ENCODE measurements at regions not wholly inside any gene's neighbourhood (a gene's known extent, or its start where the extent isn't known, plus 50 kb on each side); places are given as distances from the start of the nearest gene placed in this dataset.
A peak's percentile ranks its signal among the peaks of the same experiment; 100 is the strongest.

DNA sequence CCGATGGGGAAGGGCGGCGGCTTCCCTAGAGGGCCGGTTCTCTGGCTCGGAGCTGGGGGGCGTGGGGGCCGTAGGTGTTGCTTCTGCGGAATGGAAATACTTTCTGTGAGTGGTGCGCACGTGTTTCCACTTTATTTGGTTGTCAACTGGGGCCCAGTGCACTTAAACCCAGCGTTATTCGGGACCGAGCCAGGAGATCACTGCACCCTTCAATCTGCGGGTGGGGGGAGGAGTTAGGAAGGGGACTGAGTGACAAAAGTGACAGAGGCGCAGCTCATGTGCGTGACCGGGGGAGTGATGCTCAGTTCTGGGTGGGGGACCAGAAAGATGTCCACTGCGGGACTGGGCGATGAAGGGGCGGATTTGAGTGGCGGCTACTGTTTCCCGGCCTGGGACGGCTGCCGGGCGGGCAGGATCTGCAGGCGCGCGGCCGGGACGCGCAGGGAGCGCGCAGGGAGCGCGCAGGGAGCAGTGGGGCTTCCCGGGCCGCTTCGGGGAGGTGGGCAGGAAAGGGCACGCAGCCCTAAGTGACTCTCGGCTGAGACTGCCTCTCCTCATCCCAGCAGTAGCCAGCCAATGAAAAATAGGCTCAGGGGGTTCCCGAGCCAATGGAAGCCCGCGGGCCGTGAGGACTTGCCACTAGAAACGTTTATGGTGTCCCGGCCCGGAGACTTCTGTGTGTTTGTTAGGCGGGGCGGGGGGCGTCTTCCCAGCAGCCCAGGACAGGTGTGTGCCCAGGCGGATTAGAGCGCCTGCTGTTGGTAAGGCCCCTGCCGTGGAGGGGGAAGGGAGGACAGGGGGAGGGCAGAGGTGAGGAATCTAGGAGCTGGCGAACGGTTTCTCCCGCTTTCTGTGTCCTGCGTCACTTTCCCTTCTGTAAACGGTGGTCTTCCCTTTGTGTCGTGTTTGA, 54.3 kb upstream of the KDM7A start:
- peak overlapping the region; percentile 88 for H3K27ac ChIP-seq (ENCODE audit: insufficient read depth, low read length, poor library complexity, severe bottlenecking)
- H3K27me3 ChIP-seq (replicated peaks; ENCODE audit: control insufficient read depth, insufficient read depth, low read length, poor library complexity, severe bottlenecking) = no peaks in the 10 kb centered on the region

GRCh38 chr7:140230516-140230860, 53.7 kb upstream of the KDM7A start:
- Histone ChIP-seq H3K4me1 (ENCODE audit: control insufficient read depth, insufficient read depth, low read length, poor library complexity, severe bottlenecking) (peaks cover 29% of the 10 kb centered on the region), H3K9me3 (ENCODE audit: control insufficient read depth, low read length) (no peaks in the 10 kb centered on the region), H3K27ac (ENCODE audit: insufficient read depth, low read length, poor library complexity, severe bottlenecking) (peak overlapping the region; percentile 88), H3K27me3 (replicated peaks; ENCODE audit: control insufficient read depth, insufficient read depth, low read length, poor library complexity, severe bottlenecking) (no peaks in the 10 kb centered on the region), H3K36me3 (ENCODE audit: control insufficient read depth, insufficient read depth, low read length) (no peaks in the 10 kb centered on the region), H3K4me3 (ENCODE audit: insufficient read depth, low read depth, low read length, poor library complexity, severe bottlenecking) (peak overlapping the region; percentile 55)
- DNase-seq = peak; percentile 58 to 62 (median 58)

More for the DNA sequence above, 54.3 kb upstream of the KDM7A start:
- Histone ChIP-seq H3K9me3 (ENCODE audit: control insufficient read depth, low read length) (no peaks in the 10 kb centered on the region), H3K36me3 (ENCODE audit: control insufficient read depth, insufficient read depth, low read length) (no peaks in the 10 kb centered on the region), H3K4me3 (ENCODE audit: insufficient read depth, low read depth, low read length, poor library complexity, severe bottlenecking) (peak overlapping the region; percentile 55), H3K4me1 (ENCODE audit: control insufficient read depth, insufficient read depth, low read length, poor library complexity, severe bottlenecking) (peaks cover 27% of the 10 kb centered on the region)
- peak; percentile 15 to 41 (median 30) for DNase-seq

GRCh38 chr7:140229591-140230515, 53.1 kb upstream of the KDM7A start:
- Histone ChIP-seq H3K27me3 (replicated peaks; ENCODE audit: control insufficient read depth, insufficient read depth, low read length, poor library complexity, severe bottlenecking) (no peaks in the 10 kb centered on the region), H3K27ac (ENCODE audit: insufficient read depth, low read length, poor library complexity, severe bottlenecking) (peak overlapping the region; percentile 88), H3K36me3 (ENCODE audit: control insufficient read depth, insufficient read depth, low read length) (no peaks in the 10 kb centered on the region), H3K9me3 (ENCODE audit: control insufficient read depth, low read length) (no peaks in the 10 kb centered on the region), H3K4me3 (ENCODE audit: insufficient read depth, low read depth, low read length, poor library complexity, severe bottlenecking) (peak overlapping the region; percentile 30), H3K4me1 (ENCODE audit: control insufficient read depth, insufficient read depth, low read length, poor library complexity, severe bottlenecking) (peaks cover 32% of the 10 kb centered on the region)
- peak; percentile 46 to 64 (median 62) for DNase-seq

DNA sequence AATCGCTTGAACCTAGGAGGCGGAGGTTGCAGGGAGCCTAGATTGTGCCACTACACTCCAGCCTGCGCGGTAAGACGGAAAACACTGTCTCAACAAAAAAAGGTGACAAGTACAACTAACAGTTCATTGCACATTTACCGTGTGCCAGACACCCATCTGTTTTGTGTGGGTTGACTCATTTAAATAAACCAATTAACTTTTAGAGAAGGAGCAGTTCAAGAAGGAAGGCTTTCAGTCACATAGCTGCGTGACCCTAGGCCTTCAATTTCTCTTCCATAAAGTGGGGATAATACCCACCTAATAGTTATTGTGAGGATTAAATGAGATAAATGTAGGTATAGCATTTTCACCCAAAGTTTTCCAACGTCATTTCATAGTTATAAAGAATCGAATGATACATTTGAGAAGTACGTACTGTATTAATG, 52.3 kb upstream of the KDM7A start:
- Histone ChIP-seq H3K27ac (ENCODE audit: insufficient read depth, low read length, poor library complexity, severe bottlenecking) (peak overlapping the region; percentile 88), H3K4me1 (ENCODE audit: control insufficient read depth, insufficient read depth, low read length, poor library complexity, severe bottlenecking) (peaks cover 36% of the 10 kb centered on the region), H3K27me3 (replicated peaks; ENCODE audit: control insufficient read depth, insufficient read depth, low read length, poor library complexity, severe bottlenecking) (no peaks in the 10 kb centered on the region), H3K36me3 (ENCODE audit: control insufficient read depth, insufficient read depth, low read length) (no peaks in the 10 kb centered on the region), H3K9me3 (ENCODE audit: control insufficient read depth, low read length) (no peaks in the 10 kb centered on the region), H3K4me3 (ENCODE audit: insufficient read depth, low read depth, low read length, poor library complexity, severe bottlenecking) (peak overlapping the region; percentile 30)
- DNase-seq = no peak
